Gastroesophageal sphincter (tissue), 3 donors: ENCODE measurements at regions not wholly inside any gene's neighbourhood (a gene's known extent, or its start where the extent isn't known, plus 50 kb on each side); places are given as distances from the start of the nearest gene placed in this dataset.

Source experiments
- CTCF ChIP-seq, 4 experiments: fragments of 200-600 bp in 2 of 4; fragments of 450-650 bp in 2 of 4; sonication (generic) in 1 of 4; IDR thresholded peaks; one replicate each; pipeline ENCODE4 v1.5.1; 2017 to 2019; ENCODE audit warnings: antibody characterized with exemption in 4 of 4, mild to moderate bottlenecking in 2 of 4, moderate library complexity in 2 of 4
- POLR2A ChIP-seq, 2 donors: fragments of 450-650 bp; IDR thresholded peaks; one replicate each; pipeline ENCODE4 v1.6.1; 2017; ENCODE audit warnings: antibody characterized with exemption in 2 of 2, mild to moderate bottlenecking in 2 of 2, moderate library complexity in 1 of 2
- POLR2AphosphoS5 ChIP-seq: sonication (generic); formaldehyde crosslinking; IDR thresholded peaks from one replicate; pipeline ENCODE4 v1.6.1; 2017; ENCODE audit warnings: antibody characterized with exemption

- TF ChIP-seq CTCF (IDR thresholded peaks at IDR 0.05) = no peak
- TF ChIP-seq POLR2AphosphoS5 = no peak
- TF ChIP-seq POLR2A (IDR thresholded peaks at IDR 0.05) = no peak
These were observed 247.5 kb downstream of the TFCP2L1 start for GRCh38 chr2:121037480-121037879.
